GM23338 (cell line): ENCODE measurements at regions not wholly inside any gene's neighbourhood (a gene's known extent, or its start where the extent isn't known, plus 50 kb on each side); places are given as distances from the start of the nearest gene placed in this dataset.

Experiments
- ATAC-seq: fragments of 200-7000 bp; cut with Tn5 transposase; 3 replicates; pipeline ENCODE4 v1.9.1; 2020
- DNase-seq: peaks from one replicate; pipeline ENCODE4 v3.0.0-alpha.2; 2015; ENCODE audit warnings: low spot score
- H2AFZ ChIP-seq: fragments of 200-600 bp; sonication (generic); 2 replicates; pipeline ENCODE4 v1.8.0; 2016; ENCODE audit warnings: antibody characterized with exemption, mild to moderate bottlenecking, moderate library complexity
- H3F3A ChIP-seq: fragments of 200-600 bp; sonication (generic); replicated peaks from 2 replicates; pipeline ENCODE4 v1.8.0; 2017; ENCODE audit warnings: antibody characterized with exemption, mixed run types, low read depth
- H3K27ac ChIP-seq: fragments of 200-600 bp; sonication (generic); 2 replicates; pipeline ENCODE4 v1.6.1; 2016; ENCODE audit warnings: low read depth
- H3K27me3 ChIP-seq: fragments of 200-600 bp; sonication (generic); 2 replicates; pipeline ENCODE4 v1.8.0; 2016; ENCODE audit warnings: mild to moderate bottlenecking, mixed run types, moderate library complexity; ENCODE audit not compliant: insufficient read depth
- H3K36me3 ChIP-seq: fragments of 200-600 bp; sonication (generic); 2 replicates; pipeline ENCODE4 v1.8.0; 2016; ENCODE audit warnings: mild to moderate bottlenecking; ENCODE audit not compliant: insufficient read depth
- H3K4me1 ChIP-seq: fragments of 200-600 bp; sonication (generic); 2 replicates; pipeline ENCODE4 v1.8.0; 2016; ENCODE audit warnings: mild to moderate bottlenecking, moderate library complexity; ENCODE audit not compliant: insufficient read depth
- H3K4me2 ChIP-seq: fragments of 200-600 bp; sonication (generic); 2 replicates; pipeline ENCODE4 v1.7.1; 2017; ENCODE audit warnings: mixed run types
- H3K4me3 ChIP-seq: fragments of 200-600 bp; sonication (generic); 2 replicates; pipeline ENCODE4 v1.6.1; 2016; ENCODE audit warnings: mixed run types
- H3K79me2 ChIP-seq: fragments of 200-600 bp; sonication (generic); replicated peaks from 2 replicates; pipeline ENCODE4 v1.8.0; 2017; ENCODE audit warnings: mild to moderate bottlenecking; ENCODE audit not compliant: insufficient read depth
- H3K9me2 ChIP-seq: fragments of 200-600 bp; sonication (generic); 2 replicates; pipeline ENCODE4 v1.8.0; 2017; ENCODE audit not compliant: insufficient read depth
- H4K20me1 ChIP-seq: fragments of 200-600 bp; sonication (generic); replicated peaks from 2 replicates; pipeline ENCODE4 v1.8.0; 2017; ENCODE audit warnings: mild to moderate bottlenecking; ENCODE audit not compliant: insufficient read depth
- H3K27ac Mint-ChIP-seq: 2 replicates; pipeline ENCODE4 v1.8.0; 2020; ENCODE audit warnings: inconsistent platforms, mild to moderate bottlenecking, moderate library complexity, mixed read lengths
- H3K27me3 Mint-ChIP-seq: 3 replicates; pipeline ENCODE4 v1.8.0; 2022; ENCODE audit warnings: low read depth, mild to moderate bottlenecking, moderate library complexity, mixed read lengths, inconsistent platforms; ENCODE audit not compliant: insufficient read depth, poor library complexity
- H3K36me3 Mint-ChIP-seq: 3 replicates; pipeline ENCODE4 v1.8.0; 2021; ENCODE audit warnings: low read depth, mild to moderate bottlenecking, inconsistent platforms, moderate library complexity, mixed read lengths
- H3K4me1 Mint-ChIP-seq: 3 replicates; pipeline ENCODE4 v1.8.0; 2020; ENCODE audit warnings: mild to moderate bottlenecking, inconsistent platforms, mixed read lengths
- H3K4me3 Mint-ChIP-seq: 3 replicates; pipeline ENCODE4 v1.8.0; 2021; ENCODE audit warnings: moderate library complexity, mild to moderate bottlenecking, inconsistent platforms, mixed read lengths
- H3K9me3 Mint-ChIP-seq: 3 replicates; pipeline ENCODE4 v1.8.0; 2020; ENCODE audit warnings: moderate library complexity, mild to moderate bottlenecking, inconsistent platforms, mixed read lengths
- CREB1 ChIP-seq: fragments of 250-450 bp; sonication (Bioruptor Pico); IDR thresholded peaks from 2 replicates; pipeline ENCODE4 v1.5.0; 2020; ENCODE audit warnings: low read depth, mild to moderate bottlenecking, moderate library complexity
- CTCF ChIP-seq, 2 experiments: fragments of 200-600 bp in 1 of 2; sonication (generic) in 1 of 2; conservative IDR thresholded peaks; 2 replicates each; pipeline versions ENCODE4 v1.5.1 to v1.6.1; 2016 to 2017; ENCODE audit warnings: antibody characterized with exemption in 2 of 2, low read depth in 2 of 2, mild to moderate bottlenecking in 2 of 2, moderate library complexity in 1 of 2
- EZH2 ChIP-seq: fragments of 200-600 bp; sonication (generic); IDR thresholded peaks from one replicate; pipeline ENCODE4 v1.8.0; 2017; ENCODE audit warnings: antibody characterized with exemption, mild to moderate bottlenecking, low read depth; ENCODE audit not compliant: unreplicated experiment
- EZH2phosphoT487 ChIP-seq: fragments of 200-600 bp; sonication (generic); IDR thresholded peaks from one replicate; pipeline ENCODE4 v1.8.1; 2018; ENCODE audit warnings: antibody characterized with exemption; ENCODE audit not compliant: unreplicated experiment
- NANOG ChIP-seq: IDR thresholded peaks from 2 replicates; pipeline ENCODE4 v1.6.1; 2016; ENCODE audit warnings: antibody characterized with exemption, borderline replicate concordance
- STAT1 ChIP-seq: IDR thresholded peaks from one replicate; pipeline ENCODE4 v1.6.1; 2016; ENCODE audit warnings: antibody characterized with exemption; ENCODE audit not compliant: unreplicated experiment
- ZNF114 ChIP-seq: fragments of 250-450 bp; sonication (Bioruptor Pico); IDR thresholded peaks from 2 replicates; pipeline ENCODE4 v1.5.0; 2020; ENCODE audit warnings: mild to moderate bottlenecking, moderate library complexity
- ZNF462 ChIP-seq: fragments of 250-450 bp; sonication (Bioruptor Pico); IDR thresholded peaks from 2 replicates; pipeline ENCODE4 v1.5.0; 2020; ENCODE audit warnings: mild to moderate bottlenecking, moderate library complexity
- TF ChIP-seq, protein P1 (sequence below): IDR thresholded peaks from one replicate; pipeline ENCODE4 v1.6.1; 2018; ENCODE audit warnings: antibody characterized with exemption; ENCODE audit not compliant: unreplicated experiment

DNA sequence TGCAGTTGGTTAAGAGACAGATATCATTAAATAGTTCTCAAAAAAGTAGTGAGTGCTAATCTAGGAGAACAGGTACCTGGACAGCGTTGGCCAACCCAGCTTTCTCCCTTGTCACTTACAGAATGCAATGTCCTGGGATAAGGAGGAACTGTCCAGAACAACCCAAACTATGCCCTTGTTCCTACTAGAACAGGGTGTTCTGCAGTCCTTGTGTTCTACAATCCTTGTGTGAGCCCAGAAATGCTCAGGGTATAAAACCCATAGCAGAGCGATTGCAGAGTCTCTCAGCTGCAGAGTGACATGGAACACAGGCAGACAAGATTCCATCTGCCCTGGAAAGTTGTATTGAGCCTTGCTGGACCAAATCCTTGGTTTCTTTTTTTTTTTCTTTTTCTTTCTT lies 83.5 kb upstream of the VANGL1 start (continued):
- TF ChIP-seq, protein P1, sequence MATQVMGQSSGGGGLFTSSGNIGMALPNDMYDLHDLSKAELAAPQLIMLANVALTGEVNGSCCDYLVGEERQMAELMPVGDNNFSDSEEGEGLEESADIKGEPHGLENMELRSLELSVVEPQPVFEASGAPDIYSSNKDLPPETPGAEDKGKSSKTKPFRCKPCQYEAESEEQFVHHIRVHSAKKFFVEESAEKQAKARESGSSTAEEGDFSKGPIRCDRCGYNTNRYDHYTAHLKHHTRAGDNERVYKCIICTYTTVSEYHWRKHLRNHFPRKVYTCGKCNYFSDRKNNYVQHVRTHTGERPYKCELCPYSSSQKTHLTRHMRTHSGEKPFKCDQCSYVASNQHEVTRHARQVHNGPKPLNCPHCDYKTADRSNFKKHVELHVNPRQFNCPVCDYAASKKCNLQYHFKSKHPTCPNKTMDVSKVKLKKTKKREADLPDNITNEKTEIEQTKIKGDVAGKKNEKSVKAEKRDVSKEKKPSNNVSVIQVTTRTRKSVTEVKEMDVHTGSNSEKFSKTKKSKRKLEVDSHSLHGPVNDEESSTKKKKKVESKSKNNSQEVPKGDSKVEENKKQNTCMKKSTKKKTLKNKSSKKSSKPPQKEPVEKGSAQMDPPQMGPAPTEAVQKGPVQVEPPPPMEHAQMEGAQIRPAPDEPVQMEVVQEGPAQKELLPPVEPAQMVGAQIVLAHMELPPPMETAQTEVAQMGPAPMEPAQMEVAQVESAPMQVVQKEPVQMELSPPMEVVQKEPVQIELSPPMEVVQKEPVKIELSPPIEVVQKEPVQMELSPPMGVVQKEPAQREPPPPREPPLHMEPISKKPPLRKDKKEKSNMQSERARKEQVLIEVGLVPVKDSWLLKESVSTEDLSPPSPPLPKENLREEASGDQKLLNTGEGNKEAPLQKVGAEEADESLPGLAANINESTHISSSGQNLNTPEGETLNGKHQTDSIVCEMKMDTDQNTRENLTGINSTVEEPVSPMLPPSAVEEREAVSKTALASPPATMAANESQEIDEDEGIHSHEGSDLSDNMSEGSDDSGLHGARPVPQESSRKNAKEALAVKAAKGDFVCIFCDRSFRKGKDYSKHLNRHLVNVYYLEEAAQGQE, result no peak
- no peak for TF ChIP-seq EZH2phosphoT487

DNA sequence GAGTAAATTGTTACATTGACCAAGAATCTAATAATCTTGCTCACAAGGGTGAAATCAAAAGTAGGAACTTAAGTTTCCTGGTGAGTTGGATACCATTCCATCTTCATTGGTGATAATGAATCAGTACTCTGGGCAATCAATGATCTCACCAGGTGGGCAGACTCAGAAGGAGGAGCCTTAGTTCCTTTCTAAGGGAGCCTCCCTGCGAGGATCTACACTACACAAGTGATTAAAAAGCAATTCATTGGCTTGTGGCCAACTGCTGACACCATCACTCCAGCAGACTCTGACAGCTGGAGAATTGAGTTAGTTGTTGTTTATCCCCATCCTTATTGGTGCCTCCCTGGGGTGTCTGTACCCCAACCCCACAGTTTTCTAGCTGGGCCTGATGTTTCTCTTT lies 84.1 kb upstream of the VANGL1 start:
- peaks cover 4% of the 10 kb centered on the region for H3K27me3 Mint-ChIP-seq
- no peak overlapping the region for H3K4me2 ChIP-seq
- no peak overlapping the region for H3K27ac ChIP-seq
- H2AFZ ChIP-seq, result no peak overlapping the region
- DNase-seq (peak; percentile 32), ATAC-seq (peak; percentile 75)
- no peak for TF ChIP-seq EZH2phosphoT487
- H3K36me3 Mint-ChIP-seq, result no peaks in the 10 kb centered on the region
- H3K4me1 ChIP-seq, result no peaks in the 10 kb centered on the region
- H3K79me2 ChIP-seq, result no peaks in the 10 kb centered on the region
- H3K4me1 Mint-ChIP-seq, result peaks cover 14% of the 10 kb centered on the region
- H3K36me3 ChIP-seq, result no peaks in the 10 kb centered on the region
- no peaks in the 10 kb centered on the region for H3K9me3 Mint-ChIP-seq
- no peak overlapping the region for H3K27ac Mint-ChIP-seq
- no peaks in the 10 kb centered on the region for H3F3A ChIP-seq
- H4K20me1 ChIP-seq, result no peaks in the 10 kb centered on the region
- H3K4me3 ChIP-seq, result no peak overlapping the region
- no peak overlapping the region for H3K4me3 Mint-ChIP-seq
- no peaks in the 10 kb centered on the region for H3K27me3 ChIP-seq
- H3K9me2 ChIP-seq, result 0 out of 2 replicates have a peak, but pooled peaks cover 3% of the 10 kb centered on the region

GRCh38 chr1:115556236-115556635 lies 85.5 kb upstream of the VANGL1 start:
- ATAC-seq (no peak), DNase-seq (no peak)
- Mint-ChIP-seq H3K9me3 (no peaks in the 10 kb centered on the region), H3K27me3 (peaks cover 3% of the 10 kb centered on the region), H3K36me3 (no peaks in the 10 kb centered on the region), H3K4me3 (no peak overlapping the region), H3K4me1 (peaks cover 8% of the 10 kb centered on the region), H3K27ac (no peak overlapping the region)
- H3K4me3 ChIP-seq, result no peak overlapping the region
- H3K4me2 ChIP-seq, result no peak overlapping the region
- no peak overlapping the region for H3K27ac ChIP-seq
- 0 out of 2 replicates have a peak overlapping the region, but pooled peaks have one; percentile 47 for H2AFZ ChIP-seq
- no peaks in the 10 kb centered on the region for H3K27me3 ChIP-seq
- no peaks in the 10 kb centered on the region for H3K79me2 ChIP-seq
- no peaks in the 10 kb centered on the region for H4K20me1 ChIP-seq
- H3K9me2 ChIP-seq, result 0 out of 2 replicates have a peak, but pooled peaks cover 3% of the 10 kb centered on the region
- no peaks in the 10 kb centered on the region for H3K36me3 ChIP-seq
- H3K4me1 ChIP-seq, result no peaks in the 10 kb centered on the region
- no peaks in the 10 kb centered on the region for H3F3A ChIP-seq
- TF ChIP-seq ZNF114 (CRISPR knock-in tag), result no peak
- TF ChIP-seq CREB1 (CRISPR knock-in tag), result no peak
- TF ChIP-seq ZNF462, result no peak
- TF ChIP-seq EZH2phosphoT487, result no peak
- no peak for TF ChIP-seq STAT1
- no peak for TF ChIP-seq EZH2
- TF ChIP-seq NANOG, result no peak
- TF ChIP-seq CTCF (conservative IDR thresholded peaks at IDR 0.05; ENCODE audit: low read depth in 2 of 2), result no peak
